ENCODE measurements at regions not wholly inside any gene's neighbourhood (a gene's known extent, or its start where the extent isn't known, plus 50 kb on each side); places are given as distances from the start of the nearest gene placed in this dataset.

- Histone ChIP-seq H3K9me3 (peaks cover 0 to 17% (median 0%) of the 10 kb centered on the region in 8 donors), H3K4me3 (no peak overlapping the region), H3K4me1 (no peaks in the 10 kb centered on the region), H3K36me3 (no peaks in the 10 kb centered on the region), H3K27ac (no peak overlapping the region), H3K27me3 (replicated peaks in 1 of 7) (no peaks in the 10 kb centered on the region)
- no peak for TF ChIP-seq POLR2AphosphoS5 (IDR thresholded peaks at IDR 0.05)
- TF ChIP-seq, protein P1, sequence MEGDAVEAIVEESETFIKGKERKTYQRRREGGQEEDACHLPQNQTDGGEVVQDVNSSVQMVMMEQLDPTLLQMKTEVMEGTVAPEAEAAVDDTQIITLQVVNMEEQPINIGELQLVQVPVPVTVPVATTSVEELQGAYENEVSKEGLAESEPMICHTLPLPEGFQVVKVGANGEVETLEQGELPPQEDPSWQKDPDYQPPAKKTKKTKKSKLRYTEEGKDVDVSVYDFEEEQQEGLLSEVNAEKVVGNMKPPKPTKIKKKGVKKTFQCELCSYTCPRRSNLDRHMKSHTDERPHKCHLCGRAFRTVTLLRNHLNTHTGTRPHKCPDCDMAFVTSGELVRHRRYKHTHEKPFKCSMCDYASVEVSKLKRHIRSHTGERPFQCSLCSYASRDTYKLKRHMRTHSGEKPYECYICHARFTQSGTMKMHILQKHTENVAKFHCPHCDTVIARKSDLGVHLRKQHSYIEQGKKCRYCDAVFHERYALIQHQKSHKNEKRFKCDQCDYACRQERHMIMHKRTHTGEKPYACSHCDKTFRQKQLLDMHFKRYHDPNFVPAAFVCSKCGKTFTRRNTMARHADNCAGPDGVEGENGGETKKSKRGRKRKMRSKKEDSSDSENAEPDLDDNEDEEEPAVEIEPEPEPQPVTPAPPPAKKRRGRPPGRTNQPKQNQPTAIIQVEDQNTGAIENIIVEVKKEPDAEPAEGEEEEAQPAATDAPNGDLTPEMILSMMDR (IDR thresholded peaks at IDR 0.05 in 8 of 11, conservative IDR thresholded peaks at IDR 0.05 in 3 of 11): no peak
- TF ChIP-seq POLR2A (IDR thresholded peaks at IDR 0.05): no peak
- WGBS, 5 donors: 79 to 91% (median 80%) methylated on average over 3 of the region's 3 CpGs
- DNase-seq: no peak
- intact Hi-C loops (cut with DNase I; ENCODE audit: low total_unique reads): no loop called here
Observed at GRCh38 chr12:58097741-58098140, 156.4 kb downstream of the ATP23 start.

DNA sequence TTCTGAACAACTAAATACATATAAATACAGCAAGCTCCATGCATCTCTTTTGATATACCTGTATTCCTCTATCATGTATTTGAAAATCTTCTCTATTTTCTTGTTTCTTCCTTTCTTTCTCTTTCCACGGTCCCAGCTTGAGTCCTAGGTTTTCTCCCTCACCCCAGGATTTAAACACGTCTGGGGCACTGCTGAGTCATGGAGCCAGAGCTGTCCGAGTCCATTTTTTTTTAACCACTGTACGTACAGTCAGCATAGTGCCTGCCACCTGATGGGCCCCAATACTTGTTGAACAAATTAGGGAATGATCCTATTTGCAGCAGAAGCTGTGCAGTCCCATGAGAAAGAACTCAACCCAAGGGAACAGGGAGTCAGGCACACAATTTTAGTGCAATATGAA, 158.1 kb downstream of the ATP23 start:
- no peaks in the 10 kb centered on the region for H3K27me3 ChIP-seq (replicated peaks in 1 of 7)
- intact Hi-C loops (cut with DNase I; ENCODE audit: low total_unique reads): no loop called here
- H3K27ac ChIP-seq: no peak overlapping the region
- WGBS, 5 donors: 74 to 86% (median 78%) methylated on average over 4 of the region's 4 CpGs
- no peak overlapping the region for H3K4me3 ChIP-seq
- no peaks in the 10 kb centered on the region for H3K4me1 ChIP-seq
- DNase-seq: no peak
- no peaks in the 10 kb centered on the region for H3K36me3 ChIP-seq
- H3K9me3 ChIP-seq: peaks cover 0 to 17% (median 0%) of the 10 kb centered on the region in 8 donors
- TF ChIP-seq POLR2A (IDR thresholded peaks at IDR 0.05): no peak
- TF ChIP-seq, protein P1 (IDR thresholded peaks at IDR 0.05 in 8 of 11, conservative IDR thresholded peaks at IDR 0.05 in 3 of 11): no peak
- TF ChIP-seq POLR2AphosphoS5 (IDR thresholded peaks at IDR 0.05): no peak

- Histone ChIP-seq H3K4me1 (no peaks in the 10 kb centered on the region), H3K36me3 (no peaks in the 10 kb centered on the region), H3K27ac (no peak overlapping the region), H3K4me3 (no peak overlapping the region), H3K9me3 (peaks cover 0 to 11% (median 2%) of the 10 kb centered on the region in 8 donors), H3K27me3 (replicated peaks in 1 of 7) (no peaks in the 10 kb centered on the region)
- no peak for DNase-seq
- TF ChIP-seq POLR2A (IDR thresholded peaks at IDR 0.05) (no peak), POLR2AphosphoS5 (IDR thresholded peaks at IDR 0.05) (no peak)
- TF ChIP-seq, protein P1 (IDR thresholded peaks at IDR 0.05 in 8 of 11, conservative IDR thresholded peaks at IDR 0.05 in 3 of 11): no peak
- intact Hi-C loops (cut with DNase I; ENCODE audit: low total_unique reads): no loop called here
- 55 to 76% (median 73%) methylated on average over 4 of the region's 4 CpGs for WGBS, 5 donors
Observed at GRCh38 chr12:58104351-58104755, 163.0 kb downstream of the ATP23 start.

GRCh38 chr12:58105225-58106119, 164.1 kb downstream of the ATP23 start:
- intact Hi-C loops (cut with DNase I; ENCODE audit: low total_unique reads): no loop called here
- Histone ChIP-seq H3K27me3 (replicated peaks in 1 of 7) (no peaks in the 10 kb centered on the region), H3K9me3 (peaks cover 0 to 11% (median 2%) of the 10 kb centered on the region in 8 donors), H3K4me1 (no peaks in the 10 kb centered on the region), H3K4me3 (no peak overlapping the region), H3K36me3 (no peaks in the 10 kb centered on the region), H3K27ac (no peak overlapping the region)
- no peak for DNase-seq
- TF ChIP-seq POLR2AphosphoS5 (IDR thresholded peaks at IDR 0.05) (no peak), POLR2A (IDR thresholded peaks at IDR 0.05) (no peak)
- TF ChIP-seq, protein P1 (IDR thresholded peaks at IDR 0.05 in 8 of 11, conservative IDR thresholded peaks at IDR 0.05 in 3 of 11): no peak
- WGBS, 5 donors: 89 to 93% (median 90%) methylated on average over 10 of the region's 10 CpGs

Data from spleen (tissue), 11 donors.